H1 (cell line): ENCODE measurements at regions not wholly inside any gene's neighbourhood (a gene's known extent, or its start where the extent isn't known, plus 50 kb on each side); places are given as distances from the start of the nearest gene placed in this dataset.

Experiments used
- CTCF ChIA-PET: fragments of 300-600 bp; sonication (Branson Sonifier 250); formaldehyde crosslinking; loops from one replicate; lab custom pipeline; 2021; ENCODE audit not compliant: partially characterized antibody; lab: Charles Lee
- POLR2A ChIA-PET: fragments of 300-600 bp; sonication (Branson Sonifier 250); formaldehyde crosslinking; loops from one replicate; lab custom pipeline; 2021; ENCODE audit warnings: inconsistent platforms; ENCODE audit not compliant: partially characterized antibody; lab: Charles Lee
- DNase-seq, 2 experiments: peaks; one replicate each; pipeline versions ENCODE4 v3.0.0 to v3.0.0-alpha.2; 2010 to 2022; ENCODE audit warnings: low spot score in 2 of 2, low read depth in 1 of 2, mixed read lengths in 1 of 2
- FAIRE-seq: peaks from 2 replicates; lab custom pipeline; 2011; peaks lifted over from hg19 to GRCh38; lab: Jason Lieb, UNC
- H2AFZ ChIP-seq: 2 replicates; pipeline ENCODE4 v1.8.1; 2012; ENCODE audit warnings: low read length, inconsistent platforms
- H2AK5ac ChIP-seq: 2 replicates; pipeline ENCODE4 v1.6.1; 2013; ENCODE audit warnings: low read depth, low read length
- H2BK120ac ChIP-seq: replicated peaks from 2 replicates; pipeline ENCODE3; 2013; ENCODE audit warnings: low read depth, low read length, inconsistent platforms
- H2BK12ac ChIP-seq: 2 replicates; pipeline ENCODE4 v1.6.1; 2013; ENCODE audit warnings: low read depth, low read length
- H2BK15ac ChIP-seq: 2 replicates; pipeline ENCODE4 v1.6.1; 2013; ENCODE audit warnings: low read length
- H2BK20ac ChIP-seq: 2 replicates; pipeline ENCODE4 v1.6.1; 2013; ENCODE audit warnings: low read length
- H2BK5ac ChIP-seq: 2 replicates; pipeline ENCODE4 v1.6.1; 2013; ENCODE audit warnings: low read depth, low read length
- H3K14ac ChIP-seq: 2 replicates; pipeline ENCODE4 v1.6.1; 2013; ENCODE audit warnings: inconsistent platforms; ENCODE audit not compliant: insufficient read length
- H3K18ac ChIP-seq: 2 replicates; pipeline ENCODE4 v1.6.1; 2013; ENCODE audit warnings: low read length; ENCODE audit errors: extremely low read depth
- H3K23ac ChIP-seq: 2 replicates; pipeline ENCODE4 v1.6.1; 2013; ENCODE audit warnings: inconsistent platforms; ENCODE audit not compliant: insufficient read length
- H3K23me2 ChIP-seq: 2 replicates; pipeline ENCODE4 v1.6.1; 2013; ENCODE audit warnings: low read depth, low read length
- H3K27ac ChIP-seq: 2 replicates; pipeline ENCODE4 v1.6.1; 2011; ENCODE audit warnings: low read depth, low read length, inconsistent platforms
- H3K27me3 ChIP-seq, 4 experiments: replicated peaks in 1 of 4; 1 replicate in 1 of 4; 2 replicates in 3 of 4; pipeline versions ENCODE4 v1.6.1 to v1.8.1; 2011 to 2013; ENCODE audit warnings: low read length in 3 of 4, mild to moderate bottlenecking in 3 of 4, inconsistent platforms in 2 of 4, mixed read lengths in 2 of 4, moderate library complexity in 1 of 4; ENCODE audit not compliant: control insufficient read depth in 3 of 4, insufficient read depth in 3 of 4; ENCODE audit errors: extremely low read depth in 1 of 4
- H3K36me3 ChIP-seq, 4 experiments: 2 replicates each; pipeline versions ENCODE4 v1.6.1 to v1.8.1; 2011 to 2013; ENCODE audit warnings: mild to moderate bottlenecking in 4 of 4, low read length in 3 of 4, moderate library complexity in 2 of 4, control low read depth in 1 of 4, inconsistent platforms in 1 of 4; ENCODE audit not compliant: insufficient read depth in 4 of 4, control insufficient read depth in 2 of 4
- H3K4ac ChIP-seq: replicated peaks from 2 replicates; pipeline ENCODE3; 2013; ENCODE audit warnings: low read length, low read depth, mixed read lengths, inconsistent platforms; ENCODE audit not compliant: insufficient read length
- H3K4me1 ChIP-seq, 4 experiments: replicated peaks in 1 of 4; 1 replicate in 1 of 4; 2 replicates in 3 of 4; pipeline versions ENCODE4 v1.6.1 to v1.8.1; 2011 to 2013; ENCODE audit warnings: low read length in 3 of 4, inconsistent platforms in 2 of 4, mixed read lengths in 1 of 4; ENCODE audit not compliant: insufficient read depth in 4 of 4, control insufficient read depth in 3 of 4
- H3K4me2 ChIP-seq, 2 experiments: 2 replicates each; pipeline versions ENCODE4 v1.6.1 to v1.8.1; 2011 to 2013; ENCODE audit warnings: low read depth in 2 of 2, low read length in 2 of 2, control low read depth in 1 of 2, inconsistent platforms in 1 of 2, mild to moderate bottlenecking in 1 of 2; ENCODE audit not compliant: insufficient read depth in 1 of 2
- H3K4me3 ChIP-seq, 4 experiments: fragments of 200-600, 300-600 bp in 1 of 4; sonication (generic), shearing (Covaris generic), sonication (Bioruptor Twin) in 1 of 4; 2 replicates each; pipeline versions ENCODE4 v1.5.1 to v1.8.1; 2011 to 2016; ENCODE audit warnings: low read length in 4 of 4, low read depth in 3 of 4, control low read depth in 2 of 4, inconsistent platforms in 2 of 4, mild to moderate bottlenecking in 2 of 4, mixed read lengths in 1 of 4, moderate library complexity in 1 of 4; ENCODE audit not compliant: insufficient read depth in 2 of 4; ENCODE audit errors: extremely low read depth in 1 of 4
- H3K56ac ChIP-seq: replicated peaks from 2 replicates; pipeline ENCODE3; 2013; ENCODE audit warnings: low read depth, mild to moderate bottlenecking, mixed read lengths, low read length, inconsistent platforms; ENCODE audit not compliant: insufficient read length
- H3K79me1 ChIP-seq: 2 replicates; pipeline ENCODE4 v1.6.1; 2013; ENCODE audit warnings: low read depth, low read length, control low read depth
- H3K79me2 ChIP-seq, 2 experiments: 2 replicates each; pipeline versions ENCODE4 v1.6.1 to v1.8.1; 2012 to 2013; ENCODE audit warnings: low read length in 2 of 2, mild to moderate bottlenecking in 2 of 2, inconsistent platforms in 1 of 2; ENCODE audit not compliant: insufficient read depth in 2 of 2, control insufficient read depth in 1 of 2
- H3K9ac ChIP-seq, 4 experiments: replicated peaks in 1 of 4; 1 replicate in 1 of 4; 2 replicates in 3 of 4; pipeline versions ENCODE4 v1.6.1 to v1.8.1; 2011 to 2013; ENCODE audit warnings: low read depth in 3 of 4, low read length in 3 of 4, control low read depth in 2 of 4, mild to moderate bottlenecking in 2 of 4, moderate library complexity in 2 of 4, inconsistent platforms in 1 of 4; ENCODE audit errors: extremely low read depth in 1 of 4
- H3K9me3 ChIP-seq, 2 experiments: 2 replicates each; pipeline versions ENCODE4 v1.6.1 to v1.8.1; 2012 to 2013; ENCODE audit warnings: mild to moderate bottlenecking in 2 of 2, moderate library complexity in 2 of 2, control low read depth in 1 of 2, inconsistent platforms in 1 of 2, low read depth in 1 of 2, low read length in 1 of 2, mixed read lengths in 1 of 2; ENCODE audit not compliant: insufficient read depth in 2 of 2
- H4K20me1 ChIP-seq, 2 experiments: replicated peaks in 1 of 2; 2 replicates each; pipeline versions ENCODE3 to v1.8.1; 2011 to 2013; ENCODE audit warnings: inconsistent platforms in 2 of 2, low read length in 2 of 2, mild to moderate bottlenecking in 1 of 2; ENCODE audit not compliant: insufficient read depth in 2 of 2, control insufficient read depth in 1 of 2
- H4K5ac ChIP-seq: 2 replicates; pipeline ENCODE4 v1.6.1; 2013; ENCODE audit warnings: low read length, low read depth, mixed read lengths, inconsistent platforms; ENCODE audit not compliant: insufficient read length
- H4K8ac ChIP-seq: 2 replicates; pipeline ENCODE4 v1.8.0; 2013; ENCODE audit warnings: mild to moderate bottlenecking, moderate library complexity, low read length, inconsistent platforms; ENCODE audit not compliant: insufficient read depth; ENCODE audit errors: extremely low read depth
- H4K91ac ChIP-seq: replicated peaks from 2 replicates; pipeline ENCODE3; 2013; ENCODE audit warnings: low read length, mixed read lengths, inconsistent platforms; ENCODE audit not compliant: insufficient read length
- ASH2L ChIP-seq: fragments of 200-600, 300-600 bp; sonication (generic); IDR thresholded peaks from one replicate; pipeline ENCODE4 v1.7.1; 2017; ENCODE audit warnings: low read length
- CBX5 ChIP-seq: fragments of 300-800, 300-1000 bp; sonication (generic); IDR thresholded peaks from 2 replicates; pipeline ENCODE4 v1.7.1; 2016; ENCODE audit warnings: antibody characterized with exemption, low read length, low read depth
- CHD2 ChIP-seq: IDR thresholded peaks from 2 replicates; pipeline ENCODE4 v1.6.1; 2012; ENCODE audit warnings: low read length, improper control_type of control experiment
- CREB1 ChIP-seq: IDR thresholded peaks from 2 replicates; pipeline ENCODE4 v1.6.1; 2012; ENCODE audit warnings: inconsistent platforms
- FOSL1 ChIP-seq: IDR thresholded peaks from 2 replicates; pipeline ENCODE4 v1.6.1; 2011; ENCODE audit warnings: mild to moderate bottlenecking, low read depth, low read length, moderate library complexity; ENCODE audit not compliant: insufficient read depth
- GTF2F1 ChIP-seq: IDR thresholded peaks from 2 replicates; pipeline ENCODE4 v1.6.1; 2012; ENCODE audit warnings: low read depth, low read length, improper control_type of control experiment, borderline replicate concordance
- HDAC6 ChIP-seq: IDR thresholded peaks from one replicate; pipeline ENCODE4 v1.7.1; 2012; ENCODE audit warnings: low read depth, mild to moderate bottlenecking, inconsistent platforms, low read length, moderate library complexity
- JUND ChIP-seq: IDR thresholded peaks from 2 replicates; pipeline ENCODE4 v1.6.1; 2011; ENCODE audit warnings: mild to moderate bottlenecking, improper control_type of control experiment, low read length
- KDM5A ChIP-seq: fragments of 200-600 bp; IDR thresholded peaks from 2 replicates; pipeline ENCODE4 v1.7.1; 2012; ENCODE audit warnings: mild to moderate bottlenecking, low read length, inconsistent platforms, mixed read lengths
- MAFK ChIP-seq: IDR thresholded peaks from 2 replicates; pipeline ENCODE4 v1.6.1; 2012; ENCODE audit warnings: low read depth, mild to moderate bottlenecking, improper control_type of control experiment, low read length
- NRF1 ChIP-seq: IDR thresholded peaks from 2 replicates; pipeline ENCODE4 v1.6.1; 2011; ENCODE audit warnings: mild to moderate bottlenecking, low read depth, low read length, improper control_type of control experiment
- RAD21 ChIP-seq, 2 experiments: IDR thresholded peaks in 1 of 2; conservative IDR thresholded peaks in 1 of 2; 2 replicates each; pipeline ENCODE4 v1.6.1; 2011; ENCODE audit warnings: low read depth in 2 of 2, low read length in 2 of 2, improper control_type of control experiment in 1 of 2, inconsistent platforms in 1 of 2, mild to moderate bottlenecking in 1 of 2, moderate library complexity in 1 of 2
- SAP30 ChIP-seq: fragments of 300-600 bp; sonication (generic); IDR thresholded peaks from 2 replicates; pipeline ENCODE4 v1.7.1; 2012; ENCODE audit warnings: low read length, moderate library complexity, mild to moderate bottlenecking, inconsistent platforms; ENCODE audit not compliant: insufficient read depth, insufficient replicate concordance
- SIN3A ChIP-seq, 2 experiments: IDR thresholded peaks in 1 of 2; conservative IDR thresholded peaks in 1 of 2; 2 replicates each; pipeline ENCODE4 v1.6.1; 2011 to 2012; ENCODE audit warnings: low read length in 2 of 2, improper control_type of control experiment in 1 of 2, low read depth in 1 of 2, mild to moderate bottlenecking in 1 of 2
- SP1 ChIP-seq: IDR thresholded peaks from 2 replicates; pipeline ENCODE4 v1.6.1; 2011; ENCODE audit warnings: low read depth, low read length
- SP4 ChIP-seq: IDR thresholded peaks from 2 replicates; pipeline ENCODE4 v1.6.1; 2012; ENCODE audit warnings: low read length, inconsistent platforms
- TCF12 ChIP-seq: IDR thresholded peaks from 2 replicates; pipeline ENCODE4 v1.6.1; 2011; ENCODE audit warnings: low read depth, mild to moderate bottlenecking, low read length
- WGBS, 2 experiments: shearing (Covaris generic) in 1 of 2; methylation state at CpG; one replicate each; pipeline versions ENCODE4 v1.1.6 to v1.1.7; 2013 to 2015; ENCODE audit warnings: low lambda C conversion rate in 2 of 2, mixed read lengths in 2 of 2, inconsistent platforms in 1 of 2, low coverage in 1 of 2, missing lambda C conversion rate in 1 of 2; ENCODE audit not compliant: insufficient replicate concordance in 2 of 2, insufficient coverage in 1 of 2, insufficient read length in 1 of 2; ENCODE audit errors: extremely low coverage in 1 of 2, missing lambda C conversion rate in 1 of 2; 5-methylcytosine and 5-hydroxymethylcytosine counted together

GRCh38 chr18:7290077-7290476 is 59.2 kb downstream of the LRRC30 start:
- Histone ChIP-seq H3K4me2 (no peak overlapping the region), H2BK120ac (no peak overlapping the region), H3K56ac (no peak overlapping the region), H3K23ac (no peak overlapping the region), H2BK15ac (no peak overlapping the region), H4K20me1 (no peaks in the 10 kb centered on the region), H2BK20ac (no peak overlapping the region), H3K27me3 (no peaks in the 10 kb centered on the region), H2BK5ac (no peak overlapping the region), H2AFZ (no peak overlapping the region), H3K27ac (no peak overlapping the region), H2BK12ac (no peak overlapping the region), H3K4ac (no peak overlapping the region), H3K14ac (no peak overlapping the region), H4K5ac (no peak overlapping the region), H3K79me1 (no peaks in the 10 kb centered on the region), H3K9ac (no peak overlapping the region), H2AK5ac (no peak overlapping the region), H3K4me3 (no peak overlapping the region), H3K4me1 (no peaks in the 10 kb centered on the region), H3K23me2 (no peaks in the 10 kb centered on the region), H4K8ac (no peak overlapping the region), H3K36me3 (no peaks in the 10 kb centered on the region), H3K79me2 (no peaks in the 10 kb centered on the region), H4K91ac (no peak overlapping the region), H3K18ac (no peak overlapping the region), H3K9me3 (peaks cover 0 to 3% of the 10 kb centered on the region in 2 experiments; a peak in 1 of 4 replicates)
- FAIRE-seq = no peak
- WGBS, 2 experiments = 93% methylated on average over 3 of the region's 3 CpGs; no CpG with 5 or more reads in 1 of the 2 experiments
- ChIA-PET CTCF (no interaction called here), POLR2A (no interaction called here)
- DNase-seq = no peak
- TF ChIP-seq CREB1 (no peak), MAFK (no peak), GTF2F1 (no peak), KDM5A (no peak), CBX5 (no peak), CHD2 (no peak), SP1 (no peak), RAD21 (IDR thresholded peaks at IDR 0.05 in 1 of 2, conservative IDR thresholded peaks at IDR 0.05 in 1 of 2; ENCODE audit: low read depth in 2 of 2, low read length in 2 of 2) (no peak), NRF1 (no peak), TCF12 (no peak), FOSL1 (no peak), SP4 (no peak), JUND (no peak), SAP30 (no peak), HDAC6 (no peak), SIN3A (conservative IDR thresholded peaks at IDR 0.05 in 1 of 2, IDR thresholded peaks at IDR 0.05 in 1 of 2; ENCODE audit: low read depth in 1 of 2, low read length in 2 of 2) (no peak), ASH2L (no peak)
